DMS53 treated with DMSO at 0.1 percent for 48 hours (cell line): ENCODE measurements at regions not wholly inside any gene's neighbourhood (a gene's known extent, or its start where the extent isn't known, plus 50 kb on each side); places are given as distances from the start of the nearest gene placed in this dataset.
A peak's percentile ranks its signal among the peaks of the same experiment; 100 is the strongest.
"Not testable (repeated sequence)": the region's sequence is repeated elsewhere in the genome, so short reads cannot be mapped to it uniquely, and the experiment has no call there.

ENCODE experiments used
- DNase-seq: peaks from one replicate; lab custom pipeline; 2025; ENCODE audit not compliant: unreplicated experiment; lab: John Stamatoyannopoulos, UW

DNA sequence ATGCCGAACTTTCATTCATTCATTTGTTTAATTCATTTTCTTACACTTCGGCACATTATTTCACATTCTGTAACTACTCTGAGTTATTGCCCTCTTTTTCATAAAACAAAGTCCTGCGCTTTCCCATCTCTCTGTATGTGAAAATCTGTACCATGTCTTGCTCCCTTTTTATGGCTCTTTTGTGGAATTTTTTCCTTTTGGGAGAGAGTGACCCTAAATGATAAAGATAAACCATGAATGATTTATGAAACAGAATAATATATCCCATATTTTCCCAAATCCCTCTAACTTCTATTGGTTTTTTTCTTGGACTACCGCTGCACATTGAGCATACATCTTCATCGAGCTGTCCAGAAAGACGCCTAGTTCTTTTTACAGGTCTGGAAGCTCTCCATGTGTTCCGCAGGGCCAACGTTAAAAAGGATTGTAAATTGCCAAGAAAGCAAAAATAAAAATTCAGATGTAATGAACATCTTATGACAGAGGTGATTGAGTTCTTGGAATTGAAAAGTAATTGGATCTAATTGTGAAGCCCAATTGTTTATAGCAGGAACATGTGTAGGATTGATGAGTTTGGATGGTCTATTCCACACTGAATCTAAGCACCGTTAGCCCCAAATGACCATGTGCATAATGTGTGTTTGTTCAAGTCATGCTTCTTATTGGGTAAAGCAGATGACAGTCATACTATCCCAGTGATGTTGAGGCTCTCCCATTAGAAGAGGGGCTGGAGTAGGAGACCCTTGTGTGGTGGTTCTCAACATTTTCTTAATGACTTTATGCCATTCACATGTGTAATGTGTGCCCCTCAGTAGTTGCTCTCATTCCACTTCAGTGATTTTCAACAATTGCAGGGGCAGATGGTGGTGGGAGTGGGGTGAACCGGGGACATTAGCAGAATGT lies 378.9 kb downstream of the DLEU7 start:
- DNase-seq: no peak

DNA sequence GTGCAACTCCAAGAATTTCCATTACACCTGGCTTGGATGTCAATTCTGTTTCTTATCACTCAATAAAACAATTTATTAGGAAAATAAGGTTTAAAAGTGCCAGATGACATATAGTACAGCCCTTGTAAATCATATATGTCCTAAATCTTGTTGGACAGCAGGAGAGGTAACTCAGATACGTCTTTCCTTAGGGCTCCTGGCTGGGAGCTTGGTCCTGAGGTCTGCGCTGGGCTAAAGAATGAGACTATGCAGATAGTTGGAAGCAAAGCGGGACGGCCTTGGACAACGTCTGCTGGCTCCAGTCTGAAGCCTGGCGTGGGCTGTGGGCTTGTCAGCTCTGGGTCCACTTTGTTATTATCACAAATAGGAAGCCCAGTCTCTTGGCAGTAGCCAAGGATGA lies 377.0 kb downstream of the DLEU7 start:
- DNase-seq: no peak

DNA sequence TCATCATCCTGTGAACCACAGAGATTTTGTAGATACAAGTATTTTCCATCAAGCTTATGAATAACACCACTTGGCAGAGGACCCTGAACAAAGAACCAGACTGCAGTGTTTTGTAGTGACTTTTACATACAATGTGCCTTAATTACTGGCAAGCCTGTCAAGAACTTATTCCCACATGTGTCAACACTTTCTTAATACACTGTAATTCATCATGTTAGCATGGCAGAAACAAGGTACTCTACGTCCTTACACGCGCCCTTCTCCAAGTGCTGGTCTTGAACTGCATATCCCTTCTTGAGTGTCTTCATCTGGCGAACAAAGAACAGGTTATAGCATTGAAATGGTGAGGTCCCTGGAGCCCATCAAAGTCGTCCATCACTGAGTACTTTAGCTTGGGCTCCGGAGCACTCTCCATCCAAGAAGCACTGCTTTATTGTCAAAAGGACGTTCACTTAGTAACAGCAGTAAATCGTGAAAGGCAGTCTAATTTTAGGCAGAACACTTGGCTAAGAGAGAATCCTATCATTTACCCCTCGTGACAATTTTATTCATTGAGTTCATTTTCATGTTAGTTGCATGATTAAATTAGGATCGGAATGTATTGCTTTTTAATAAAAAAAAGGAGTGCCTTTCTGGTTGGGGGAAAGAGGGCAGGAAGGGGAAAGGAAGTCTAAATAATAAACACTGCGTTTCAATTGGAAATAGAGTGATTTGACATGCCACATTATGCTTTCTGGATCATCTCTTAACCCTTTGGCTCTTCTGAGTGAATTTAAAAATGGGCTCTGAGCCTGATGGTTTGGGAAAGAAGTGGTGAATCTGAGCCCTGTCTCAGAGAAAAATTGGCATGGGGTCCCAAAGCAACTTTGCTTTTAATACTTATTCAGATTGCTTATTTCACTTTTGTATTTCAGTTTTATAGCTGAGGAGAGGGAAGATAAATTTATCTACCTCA lies 376.1 kb downstream of the DLEU7 start:
- no peak for DNase-seq

DNA sequence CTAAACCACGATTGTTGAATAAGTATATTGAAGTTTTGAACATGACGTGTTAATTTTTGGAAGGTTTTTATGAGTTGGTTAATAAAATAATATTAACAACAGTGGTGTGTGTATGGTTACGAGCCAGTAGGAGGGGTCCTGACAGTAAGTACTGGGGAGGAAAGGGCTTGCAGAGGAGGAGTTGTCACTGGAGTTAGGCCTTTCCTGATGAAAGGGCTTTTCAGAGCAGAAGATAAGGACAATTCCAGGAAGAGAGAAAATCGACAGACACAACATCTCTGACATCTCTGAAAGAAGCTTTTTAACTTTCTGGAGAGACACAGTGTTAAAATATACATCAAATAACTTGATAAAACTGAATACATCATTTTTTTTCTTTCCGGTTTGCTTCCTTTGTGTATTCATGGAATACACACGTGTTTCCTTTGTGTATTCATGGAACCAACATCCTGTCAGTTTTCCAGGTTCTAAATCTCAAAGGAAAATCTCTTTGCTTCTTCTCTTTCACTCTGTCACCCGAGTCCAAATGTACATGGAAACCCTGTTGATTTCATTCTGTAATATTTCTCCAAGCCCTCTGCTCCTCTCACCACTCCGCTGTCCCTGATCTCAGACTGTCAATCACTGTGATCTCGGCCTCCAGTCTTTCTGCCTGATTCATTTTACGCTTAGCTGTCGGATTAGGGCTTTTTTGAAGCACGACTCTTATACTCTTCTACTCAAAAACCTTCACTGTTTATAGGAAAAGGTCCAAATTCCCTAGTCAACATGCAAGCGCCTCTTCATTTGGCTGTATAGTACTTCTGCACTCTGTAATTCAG lies 374.4 kb downstream of the DLEU7 start:
- DNase-seq: no peak

DNA sequence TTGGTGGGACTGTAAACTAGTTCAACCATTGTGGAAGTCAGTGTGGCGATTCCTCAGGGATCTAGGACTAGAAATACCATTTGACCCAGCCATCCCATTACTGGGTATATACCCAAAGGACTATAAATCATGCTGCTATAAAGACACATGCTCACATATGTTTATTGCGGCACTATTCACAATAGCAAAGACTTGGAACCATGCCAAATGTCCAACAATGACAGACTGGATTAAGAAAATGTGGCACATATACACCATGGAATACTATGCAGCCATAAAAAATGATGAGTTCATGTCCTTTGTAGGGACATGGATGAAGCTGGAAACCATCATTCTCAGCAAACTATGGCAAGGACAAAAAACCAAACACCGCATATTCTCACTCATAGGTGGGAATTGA lies 370.4 kb downstream of the DLEU7 start:
- DNase-seq: not testable (repeated sequence)

DNA sequence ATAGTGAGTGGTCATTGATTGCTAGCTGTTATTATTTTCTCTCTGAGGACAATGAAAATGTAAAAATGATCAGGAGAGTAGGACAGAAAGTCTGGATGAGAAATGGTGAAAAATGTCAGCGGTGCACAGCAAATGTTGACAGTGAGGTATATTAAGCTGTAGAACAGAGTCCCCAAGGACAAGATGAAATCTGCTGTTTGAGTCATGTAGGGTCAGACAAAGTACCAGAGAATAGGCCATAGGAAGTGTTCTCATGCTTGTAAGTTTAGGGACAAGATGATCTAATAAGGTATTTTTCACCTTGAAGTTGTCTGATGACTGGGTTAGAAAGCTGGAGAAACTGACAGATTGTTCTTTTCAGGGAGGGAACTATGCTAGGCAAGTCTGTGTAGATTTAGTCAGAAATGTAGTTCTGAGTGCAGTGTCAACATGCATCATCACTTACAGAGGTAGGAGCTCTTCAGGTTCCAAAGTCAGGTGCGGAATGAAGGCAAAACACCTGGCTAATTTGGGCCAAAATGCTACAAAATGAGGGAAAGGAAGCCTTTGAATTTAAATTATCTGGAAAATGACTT lies 369.3 kb downstream of the DLEU7 start:
- peak; percentile 37 for DNase-seq

DNA sequence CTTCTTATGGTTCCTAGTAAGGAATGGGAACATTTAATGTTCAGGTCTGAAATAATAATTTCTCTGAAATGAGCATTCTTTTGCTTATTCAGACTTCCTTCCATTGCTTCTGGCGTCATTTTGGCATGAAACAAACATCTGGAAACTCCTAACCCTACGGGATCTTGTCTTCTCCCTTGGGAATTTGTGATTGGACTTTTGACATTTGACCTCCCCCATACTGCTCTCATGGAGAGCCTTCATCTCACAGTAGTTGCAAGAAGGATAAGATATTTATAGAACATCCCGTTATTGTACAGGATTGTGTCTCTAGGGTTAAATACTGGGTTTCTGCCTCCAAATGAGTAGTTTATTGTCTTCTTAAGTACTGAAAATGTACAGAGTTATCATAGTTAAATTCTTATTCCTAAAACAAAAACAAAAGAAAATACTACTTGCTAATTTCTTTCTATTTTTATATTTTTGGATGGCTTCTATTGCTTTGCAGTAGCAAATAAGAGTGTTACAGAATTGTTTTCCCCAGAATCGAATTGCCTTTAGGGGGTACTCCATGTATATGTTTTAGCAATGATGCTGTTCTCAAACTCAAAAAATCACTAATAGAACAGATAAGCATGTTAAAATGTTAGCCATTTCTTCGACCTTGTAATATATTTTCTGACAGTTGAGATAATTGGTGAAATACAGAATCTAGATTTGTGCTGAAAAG lies 366.8 kb downstream of the DLEU7 start:
- no peak for DNase-seq

DNA sequence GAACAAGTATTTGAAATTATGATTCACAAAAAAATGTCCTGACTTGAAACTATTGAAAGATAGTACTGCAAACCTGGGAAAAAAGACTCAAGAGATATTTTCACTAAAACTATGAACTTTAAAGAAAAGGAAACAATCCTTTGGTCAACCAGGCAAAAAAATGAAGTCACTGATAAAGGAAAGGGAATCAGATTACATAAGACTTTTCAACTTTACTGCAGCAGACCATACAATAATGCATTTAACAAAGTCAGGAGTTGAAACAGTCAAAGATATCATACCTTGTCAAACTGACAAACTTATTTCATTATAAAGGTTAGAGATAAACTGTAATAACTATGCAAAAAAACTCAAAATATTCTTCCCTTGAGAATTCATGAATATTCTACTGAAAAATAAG lies 361.6 kb downstream of the DLEU7 start:
- no peak for DNase-seq

DNA sequence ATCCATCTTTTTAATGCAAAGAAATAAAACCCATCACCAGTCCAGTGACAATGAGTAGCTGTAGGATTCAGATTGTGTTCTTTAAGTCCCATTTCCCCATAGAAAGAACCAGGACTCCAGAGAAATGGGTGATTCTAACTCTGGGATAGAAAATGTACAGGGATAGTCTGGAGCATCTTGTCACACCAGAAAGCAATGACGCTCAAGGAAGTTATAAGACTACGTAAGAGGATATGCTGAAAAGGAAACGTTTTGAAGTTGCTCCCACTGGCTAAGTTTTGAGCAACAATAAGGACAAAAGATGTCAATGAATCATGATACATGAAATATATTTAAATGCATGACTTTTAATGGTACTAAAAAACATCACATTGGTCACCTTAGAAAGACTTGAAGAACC lies 360.1 kb downstream of the DLEU7 start:
- DNase-seq: no peak

DNA sequence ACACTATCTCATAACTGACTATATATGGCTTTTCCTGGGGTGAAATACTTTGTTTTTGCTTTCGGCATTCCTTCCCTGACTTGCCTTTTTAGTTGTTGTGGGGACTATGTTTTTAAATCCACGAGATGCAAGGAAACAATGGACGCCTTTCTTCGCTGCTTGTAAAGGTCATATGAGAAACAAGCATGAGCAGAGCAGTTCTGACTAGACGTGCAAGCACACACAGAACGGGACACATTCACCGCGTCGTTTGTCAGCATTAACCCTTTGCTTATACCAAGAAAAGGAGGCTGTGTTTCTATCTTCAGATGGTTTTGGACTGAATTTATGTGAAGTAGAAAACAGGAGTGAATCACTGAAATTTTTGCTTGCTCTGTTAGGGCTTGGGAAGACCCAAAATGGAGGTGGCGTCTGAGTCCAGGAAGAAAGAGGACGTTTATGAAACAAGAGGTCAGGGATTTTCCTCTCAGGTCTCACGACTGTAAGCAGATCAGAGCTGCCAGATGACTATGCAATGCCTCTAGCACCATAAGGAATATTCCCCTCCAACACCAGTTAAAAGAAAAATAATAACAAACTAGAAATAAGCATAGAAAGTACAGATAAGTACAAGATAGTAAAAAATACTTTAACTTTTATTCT lies 358.9 kb downstream of the DLEU7 start:
- no peak for DNase-seq

DNA sequence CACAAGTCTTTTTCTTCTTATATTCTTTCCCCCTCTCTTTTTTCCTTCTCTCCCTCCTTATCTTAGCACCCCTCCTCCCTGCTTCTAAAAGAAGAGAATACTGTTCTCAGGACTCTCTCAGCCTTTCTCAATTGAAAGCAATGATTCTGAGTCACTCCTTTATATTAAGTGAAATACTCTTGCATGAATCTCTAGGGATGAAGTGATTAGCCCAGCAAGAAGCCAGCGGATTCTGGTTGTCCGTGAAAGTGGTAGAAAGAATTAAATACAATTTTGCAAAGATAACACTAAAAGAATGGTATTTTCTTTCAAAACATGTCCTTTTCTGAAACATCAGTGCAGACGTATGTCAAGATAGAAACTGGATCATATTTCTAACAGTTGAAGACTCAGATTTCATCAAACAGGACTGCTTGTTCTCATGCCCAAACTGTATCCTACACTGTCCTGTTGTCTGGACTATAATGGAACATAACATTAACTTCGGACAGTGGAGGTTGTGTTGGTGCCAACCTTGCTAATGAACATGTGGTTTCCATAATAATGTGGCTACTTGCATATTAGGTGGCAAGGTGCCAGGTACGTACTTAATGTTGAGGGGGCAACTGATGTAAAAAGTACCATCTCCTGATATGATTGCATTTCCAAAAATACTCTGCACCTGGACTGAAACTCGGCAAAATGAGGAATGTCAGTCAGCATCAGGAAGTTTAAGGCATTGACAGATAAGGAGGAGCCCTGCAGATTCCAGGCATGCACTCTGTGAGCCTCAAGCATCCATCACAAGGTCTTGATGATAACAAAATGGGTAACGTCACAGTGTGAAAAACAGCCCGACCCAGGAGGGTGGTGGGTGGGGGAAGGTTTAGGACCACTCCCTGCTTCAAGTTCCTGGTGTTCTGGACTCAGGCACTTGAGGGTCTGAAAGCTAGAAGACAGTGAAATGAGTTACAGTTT lies 357.2 kb downstream of the DLEU7 start:
- no peak for DNase-seq

DNA sequence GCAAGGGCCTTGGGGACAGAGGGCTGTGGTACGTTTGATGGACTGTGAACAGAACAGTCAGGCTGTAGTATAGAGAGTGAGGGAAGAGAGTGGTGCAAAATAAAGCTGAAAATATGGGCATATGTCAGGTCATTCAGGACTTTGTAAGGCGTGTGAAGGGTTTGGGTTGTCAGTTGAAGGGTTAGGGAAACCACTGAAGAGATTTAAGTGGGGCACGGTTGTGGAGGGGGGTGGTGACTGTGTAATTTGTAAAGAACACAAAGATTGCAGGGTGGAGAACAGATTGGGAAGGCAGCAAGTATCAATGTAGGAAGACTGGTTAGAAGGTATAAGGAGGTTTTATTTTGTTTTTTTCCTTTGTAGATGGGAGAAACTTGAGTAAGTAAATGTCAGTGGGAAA lies 349.8 kb downstream of the DLEU7 start:
- DNase-seq: no peak

DNA sequence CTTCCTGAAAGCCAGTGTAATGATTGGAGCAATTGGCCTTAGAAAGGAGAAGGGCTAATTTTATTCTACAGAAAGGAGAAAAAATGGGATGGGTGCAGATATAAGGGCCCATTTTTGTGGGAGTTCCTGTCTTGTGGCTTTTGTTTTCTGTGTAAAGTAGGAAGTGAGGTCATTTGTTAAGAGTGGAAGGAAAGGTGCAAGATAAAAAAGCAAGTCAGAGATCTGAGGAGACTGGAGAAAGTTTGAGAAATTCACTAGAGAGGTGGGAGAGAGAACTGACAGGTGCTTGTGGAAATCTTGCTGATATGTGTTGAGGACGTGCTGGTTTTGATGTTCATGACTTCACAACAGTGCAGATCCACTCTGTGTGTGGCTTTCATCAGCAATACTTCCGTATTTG lies 349.4 kb downstream of the DLEU7 start:
- no peak for DNase-seq

DNA sequence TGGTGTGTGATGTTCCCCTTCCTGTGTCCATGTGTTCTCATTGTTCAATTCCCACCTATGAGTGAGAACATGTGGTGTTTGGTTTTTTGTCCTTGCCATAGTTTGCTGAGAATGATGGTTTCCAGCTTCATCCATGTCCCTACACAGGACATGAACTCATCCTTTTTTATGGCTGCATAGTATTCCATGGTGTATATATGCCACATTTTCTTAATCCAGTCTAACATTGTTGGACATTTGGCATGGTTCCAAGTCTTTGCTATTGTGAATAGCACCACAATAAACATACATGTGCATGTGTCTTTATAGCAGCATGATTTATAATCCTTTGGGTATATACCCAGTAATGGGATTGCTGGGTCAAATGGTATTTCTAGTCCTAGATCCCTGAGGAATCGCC lies 340.3 kb downstream of the DLEU7 start:
- not testable (repeated sequence) for DNase-seq

DNA sequence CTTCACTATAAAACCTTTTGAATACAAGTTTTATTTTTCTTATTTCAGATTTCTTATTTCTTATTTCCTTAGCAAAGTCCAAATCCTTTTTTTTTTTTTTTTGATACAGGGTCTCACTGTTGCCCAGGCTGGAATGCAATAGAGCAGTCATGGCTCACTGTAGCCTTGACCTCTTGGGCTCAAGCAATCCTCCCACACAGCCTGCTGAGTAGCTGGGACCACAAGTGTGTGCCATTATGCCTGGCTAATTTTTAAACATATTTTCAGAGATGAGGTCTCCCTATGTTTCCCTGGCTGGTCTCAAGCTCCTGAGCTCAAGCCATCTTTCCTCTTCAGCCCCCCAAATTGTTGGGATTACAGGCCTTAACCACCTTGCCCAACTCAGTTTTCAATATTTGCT lies 334.3 kb downstream of the DLEU7 start:
- DNase-seq: no peak

DNA sequence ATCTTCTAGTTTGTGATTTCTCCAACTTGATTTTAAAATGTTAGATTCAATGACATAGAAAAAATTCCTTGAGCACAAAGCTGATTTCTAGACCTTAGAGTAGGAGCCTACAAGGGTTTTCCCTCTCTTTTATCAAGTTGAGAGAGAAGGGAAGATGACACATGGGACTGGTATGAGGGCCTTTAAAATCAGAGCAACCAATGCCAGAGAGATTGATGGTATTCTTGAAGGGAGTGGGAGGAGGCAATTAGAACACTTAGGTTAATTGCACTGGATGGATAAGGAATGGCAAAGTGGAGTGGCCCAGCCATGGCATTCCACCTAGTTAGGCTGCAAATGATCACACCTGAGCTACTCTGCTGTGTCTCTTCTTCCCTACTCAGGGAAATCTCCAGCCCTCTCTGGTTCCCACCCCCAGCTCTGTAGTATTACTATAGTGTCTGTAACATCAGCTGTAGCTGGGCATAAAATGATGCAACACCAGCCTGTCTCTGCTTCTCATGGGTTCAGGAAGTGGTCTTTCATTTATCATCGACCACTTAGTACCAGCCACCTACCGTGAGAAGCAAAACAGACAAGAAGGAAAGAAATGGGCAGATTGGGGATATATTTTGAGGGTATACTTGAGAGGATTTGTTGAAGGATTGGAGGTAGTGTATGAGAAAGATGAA lies 333.6 kb downstream of the DLEU7 start:
- DNase-seq: no peak

DNA sequence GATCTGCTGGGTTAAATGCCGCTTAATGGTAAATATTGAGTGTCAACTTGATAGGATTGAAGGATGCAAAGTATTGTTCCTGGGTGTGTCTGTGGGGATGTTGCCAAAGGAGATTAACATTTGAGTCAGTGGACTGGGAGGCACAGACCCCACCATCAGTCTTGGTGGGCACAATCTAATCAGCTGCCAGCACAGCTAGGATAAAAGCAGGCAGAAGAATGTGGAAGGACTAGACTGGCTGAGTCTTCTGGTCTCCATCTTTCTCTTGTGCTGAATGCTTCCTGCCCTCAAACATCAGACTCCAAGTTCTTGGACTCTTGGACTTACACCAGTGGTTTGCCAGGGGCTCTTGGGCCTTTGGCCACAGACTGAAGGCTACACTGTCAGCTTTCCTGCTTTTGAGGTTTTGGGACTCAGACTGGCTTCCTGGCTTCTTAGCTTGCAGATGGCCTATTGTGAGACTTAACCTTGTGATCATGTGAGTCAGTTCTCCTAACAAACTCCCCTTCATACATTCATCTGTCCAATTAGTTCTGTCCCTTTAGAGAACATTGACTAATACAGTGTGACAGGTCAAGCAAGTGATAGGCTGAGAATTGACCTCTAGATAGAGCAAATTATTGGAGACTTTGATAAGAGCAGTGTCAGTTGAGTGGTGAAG lies 332.5 kb downstream of the DLEU7 start:
- DNase-seq: not testable (repeated sequence)
